Stomach (tissue), 4 donors: ENCODE measurements at regions not wholly inside any gene's neighbourhood (a gene's known extent, or its start where the extent isn't known, plus 50 kb on each side); places are given as distances from the start of the nearest gene placed in this dataset.

ENCODE experiments used
- CTCF ChIP-seq, 7 experiments: fragments of 450-650 bp in 4 of 7; fragments of 200-600 bp in 3 of 7; sonication (generic) in 3 of 7; IDR thresholded peaks; one replicate each; pipeline ENCODE4 v1.5.1; 2016 to 2019; ENCODE audit warnings: antibody characterized with exemption in 7 of 7, control low read depth in 2 of 7, mild to moderate bottlenecking in 1 of 7
- EP300 ChIP-seq: sonication (generic); formaldehyde crosslinking; IDR thresholded peaks from one replicate; pipeline ENCODE4 v1.6.1; 2017; ENCODE audit warnings: antibody characterized with exemption
- POLR2A ChIP-seq, 4 donors: fragments of 450-650 bp; IDR thresholded peaks; one replicate each; pipeline ENCODE4 v1.6.1; 2016; ENCODE audit warnings: antibody characterized with exemption in 4 of 4, control low read depth in 2 of 4, mild to moderate bottlenecking in 1 of 4, moderate library complexity in 1 of 4

DNA sequence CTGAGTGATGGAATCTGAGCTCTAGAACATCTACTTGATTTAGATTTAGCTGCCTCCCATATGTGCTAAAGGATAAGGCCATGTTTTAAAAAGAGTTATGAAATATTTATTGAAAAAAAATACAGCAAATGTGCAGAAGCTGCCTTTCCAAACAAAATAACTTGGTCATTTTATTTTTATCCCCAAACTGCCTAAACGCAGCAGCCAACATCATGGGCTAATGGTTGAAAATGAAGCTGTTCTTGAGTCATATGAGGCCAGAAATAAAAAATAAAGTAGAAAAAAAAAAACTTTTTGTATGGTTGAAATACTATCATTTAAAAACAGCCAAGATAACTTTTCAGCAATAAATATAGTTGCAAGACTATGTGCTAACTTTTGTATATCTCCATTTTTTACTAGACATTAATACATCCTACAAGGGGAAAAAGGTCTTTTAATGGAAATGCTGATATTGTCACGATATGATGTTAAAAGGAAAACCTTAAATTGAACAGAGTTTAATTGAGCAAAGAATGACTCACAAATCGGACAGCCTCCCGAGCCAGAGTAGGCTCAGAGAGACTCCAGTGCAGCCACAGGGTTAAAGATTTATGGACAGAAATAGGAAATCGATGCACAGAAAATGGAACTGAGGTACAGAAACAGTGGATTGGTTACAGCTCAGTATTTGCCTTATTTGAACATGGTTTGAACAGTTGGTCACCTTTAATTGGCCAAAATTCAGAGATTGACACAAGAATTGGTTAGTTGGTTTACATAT, 305.8 kb downstream of the MDFIC start:
- no peak for TF ChIP-seq CTCF (IDR thresholded peaks at IDR 0.05)
- TF ChIP-seq POLR2A (IDR thresholded peaks at IDR 0.05) = no peak
- TF ChIP-seq EP300 = no peak
